ENCODE measurements at regions not wholly inside any gene's neighbourhood (a gene's known extent, or its start where the extent isn't known, plus 50 kb on each side); places are given as distances from the start of the nearest gene placed in this dataset.
"Not testable (repeated sequence)": the region's sequence is repeated elsewhere in the genome, so short reads cannot be mapped to it uniquely, and the experiment has no call there.

GRCh38 chr12:83886479-83886878, 1026.1 kb downstream of the SLC6A15 start:
- no peak for DNase-seq

DNA sequence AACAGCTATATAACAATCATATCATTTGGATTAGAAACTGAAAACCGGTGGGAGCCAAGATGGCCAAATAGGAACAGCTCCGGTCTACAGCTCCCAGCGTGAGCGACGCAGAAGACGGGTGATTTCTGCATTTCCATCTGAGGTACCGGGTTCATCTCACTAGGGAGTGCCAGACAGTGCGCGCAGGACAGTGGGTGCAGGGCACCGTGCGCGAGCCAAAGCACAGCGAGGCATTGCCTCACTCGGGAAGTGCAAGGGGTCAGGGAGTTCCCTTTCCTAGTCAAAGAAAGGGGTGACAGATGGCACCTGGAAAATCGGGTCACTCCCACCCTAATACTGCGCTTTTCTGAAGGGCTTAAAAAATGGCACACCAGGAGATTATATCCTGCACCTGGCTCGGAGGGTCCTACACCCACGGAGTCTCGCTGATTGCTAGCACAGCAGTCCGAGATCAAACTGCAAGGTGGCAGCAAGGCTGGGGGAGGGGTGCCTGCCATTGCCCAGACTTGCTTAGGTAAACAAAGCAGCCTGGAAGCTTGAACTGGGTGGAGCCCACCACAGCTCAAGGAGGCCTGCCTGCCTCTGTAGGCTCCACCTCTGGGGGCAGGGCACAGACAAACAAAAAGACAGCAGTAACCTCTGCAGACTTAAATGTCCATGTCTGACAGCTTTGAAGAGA, 1041.5 kb downstream of the SLC6A15 start:
- not testable (repeated sequence) for DNase-seq

DNA sequence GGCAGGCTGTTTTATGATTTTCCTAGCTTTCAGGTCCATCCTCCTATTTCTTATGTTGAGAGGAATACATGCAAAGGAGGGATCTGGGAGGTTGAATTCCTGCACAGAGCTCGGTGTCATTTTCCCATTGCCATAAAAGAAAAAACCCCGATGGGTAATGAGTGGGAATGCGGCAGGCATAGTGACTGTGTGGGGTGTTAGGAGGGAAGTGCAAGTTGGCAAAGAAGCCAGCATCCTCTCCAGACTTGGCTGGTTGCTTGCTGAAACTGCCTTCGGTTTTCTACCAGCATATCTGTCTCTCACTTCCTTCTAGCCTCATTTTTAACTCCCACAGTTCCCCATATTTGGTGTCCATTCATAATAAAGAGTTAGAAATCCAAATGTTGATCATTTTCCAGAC, 1046.1 kb downstream of the SLC6A15 start:
- no peak for DNase-seq

GRCh38 chr12:83865431-83865830, 1047.2 kb downstream of the SLC6A15 start:
- DNase-seq: no peak

DNA sequence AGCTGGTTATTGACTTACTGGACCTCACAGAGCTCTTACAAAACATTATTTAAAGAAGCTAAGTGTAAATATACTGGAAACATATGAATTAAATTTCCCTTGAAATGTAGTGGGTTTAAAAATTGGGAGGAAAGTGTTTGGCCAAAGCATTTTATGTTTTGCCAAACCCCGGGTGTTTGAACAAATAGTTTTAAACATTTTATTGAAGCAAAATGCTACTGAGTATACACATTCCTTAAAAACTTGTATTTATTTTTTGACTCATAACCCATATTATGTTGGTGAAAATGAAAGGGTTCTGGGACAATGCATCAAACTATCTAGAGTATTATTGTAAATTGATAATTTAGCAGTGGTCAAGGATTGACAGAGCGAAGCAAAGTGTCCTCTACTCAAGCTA, 1048.5 kb downstream of the SLC6A15 start:
- no peak for DNase-seq

DNA sequence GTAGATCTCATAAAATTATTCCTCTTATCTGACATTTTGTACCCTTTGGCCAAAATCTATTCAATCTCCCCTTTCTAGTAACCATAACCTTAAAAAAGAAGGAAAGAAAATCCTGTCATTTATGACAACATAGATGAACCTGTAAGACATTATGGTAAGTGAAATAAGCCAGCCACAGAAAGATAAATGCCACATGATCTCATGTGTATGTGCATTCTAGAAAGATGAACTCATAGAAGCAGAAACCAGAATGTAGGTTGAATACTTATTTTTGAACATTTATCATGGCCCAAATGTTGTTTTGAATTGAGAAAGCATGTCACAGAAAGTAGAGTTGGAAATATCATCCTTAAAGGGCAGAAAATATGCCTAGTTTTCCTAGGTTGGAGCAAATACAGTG, 1053.6 kb downstream of the SLC6A15 start:
- no peak for DNase-seq

GRCh38 chr12:83856803-83857202, 1055.8 kb downstream of the SLC6A15 start:
- DNase-seq: no peak

- DNase-seq: no peak
Observed at GRCh38 chr12:83850531-83850930, 1062.1 kb downstream of the SLC6A15 start.

GRCh38 chr12:83848702-83849101, 1063.9 kb downstream of the SLC6A15 start:
- DNase-seq: no peak

- no peak for DNase-seq
Observed at GRCh38 chr12:83843541-83843940, 1069.1 kb downstream of the SLC6A15 start.

- no peak for DNase-seq
Observed at GRCh38 chr12:83841620-83842019, 1071.0 kb downstream of the SLC6A15 start.

GRCh38 chr12:83827860-83828259, 1084.7 kb downstream of the SLC6A15 start:
- DNase-seq: no peak

- DNase-seq: no peak
Observed at GRCh38 chr12:83827193-83827592, 1085.4 kb downstream of the SLC6A15 start.

GRCh38 chr12:83826112-83826511, 1086.5 kb downstream of the SLC6A15 start:
- DNase-seq: no peak

GRCh38 chr12:83823386-83824045, 1089.1 kb downstream of the SLC6A15 start:
- DNase-seq: no peak

- DNase-seq: no peak
Observed at GRCh38 chr12:83821967-83822366, 1090.6 kb downstream of the SLC6A15 start.

GRCh38 chr12:83818881-83819280, 1093.7 kb downstream of the SLC6A15 start:
- DNase-seq: no peak

GRCh38 chr12:83817730-83818129, 1094.9 kb downstream of the SLC6A15 start:
- no peak for DNase-seq

DNA sequence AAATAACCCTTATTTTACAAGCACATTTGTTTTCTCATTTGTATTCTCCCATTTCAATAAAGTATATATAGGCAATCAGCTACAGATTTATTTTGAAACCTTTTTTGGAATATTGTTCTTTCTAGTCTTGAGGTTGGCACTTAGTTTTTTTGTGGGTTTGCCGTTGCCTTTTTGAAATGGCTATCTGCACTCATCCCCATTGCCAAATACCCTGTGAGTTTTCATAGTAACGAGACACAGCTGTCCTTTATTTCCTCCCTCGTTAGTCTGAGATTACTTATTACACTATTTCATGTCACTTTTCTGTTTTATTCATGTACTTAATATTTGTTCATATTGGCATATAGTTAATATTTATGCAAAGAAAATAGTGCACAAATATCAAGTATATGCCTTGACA, 1104.0 kb downstream of the SLC6A15 start:
- no peak for DNase-seq

DNA sequence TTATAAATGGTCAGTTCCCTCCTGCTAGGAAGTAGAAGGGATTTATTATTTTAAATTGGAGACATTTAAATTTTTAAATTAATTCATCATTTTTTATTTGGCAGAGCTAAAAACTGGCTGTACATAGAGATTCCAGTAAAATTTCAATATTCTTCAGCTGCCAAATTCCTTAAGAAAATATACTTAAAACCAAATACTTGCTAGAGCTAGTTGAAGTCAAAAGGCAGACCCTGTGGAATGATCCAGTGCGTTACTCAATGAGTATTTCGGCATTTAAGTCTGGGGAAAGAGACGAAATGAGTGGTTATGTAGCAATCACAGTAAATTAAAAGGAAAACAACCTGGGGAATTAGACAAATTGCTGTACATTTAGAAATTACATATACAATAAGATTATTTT, 1104.7 kb downstream of the SLC6A15 start:
- DNase-seq: no peak

DNA sequence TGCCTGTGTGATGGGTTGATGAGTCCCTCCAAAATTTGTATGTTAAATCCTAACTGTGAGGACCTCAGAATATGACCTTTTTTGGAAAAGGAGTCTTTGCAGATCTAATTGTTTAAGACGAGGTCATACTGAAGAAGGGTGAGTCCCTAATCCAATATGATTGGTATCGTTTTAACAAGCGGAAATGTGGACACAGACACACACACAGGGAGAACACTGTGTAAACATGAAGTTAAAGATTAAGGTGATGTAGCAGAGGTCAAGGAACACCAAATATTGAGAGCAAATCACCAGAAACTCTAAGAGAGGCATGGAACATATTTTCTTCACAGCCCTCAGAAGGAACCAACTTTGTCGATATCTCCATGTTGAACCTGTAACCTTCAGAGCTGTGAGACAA, 1106.7 kb downstream of the SLC6A15 start:
- DNase-seq: no peak

DNA sequence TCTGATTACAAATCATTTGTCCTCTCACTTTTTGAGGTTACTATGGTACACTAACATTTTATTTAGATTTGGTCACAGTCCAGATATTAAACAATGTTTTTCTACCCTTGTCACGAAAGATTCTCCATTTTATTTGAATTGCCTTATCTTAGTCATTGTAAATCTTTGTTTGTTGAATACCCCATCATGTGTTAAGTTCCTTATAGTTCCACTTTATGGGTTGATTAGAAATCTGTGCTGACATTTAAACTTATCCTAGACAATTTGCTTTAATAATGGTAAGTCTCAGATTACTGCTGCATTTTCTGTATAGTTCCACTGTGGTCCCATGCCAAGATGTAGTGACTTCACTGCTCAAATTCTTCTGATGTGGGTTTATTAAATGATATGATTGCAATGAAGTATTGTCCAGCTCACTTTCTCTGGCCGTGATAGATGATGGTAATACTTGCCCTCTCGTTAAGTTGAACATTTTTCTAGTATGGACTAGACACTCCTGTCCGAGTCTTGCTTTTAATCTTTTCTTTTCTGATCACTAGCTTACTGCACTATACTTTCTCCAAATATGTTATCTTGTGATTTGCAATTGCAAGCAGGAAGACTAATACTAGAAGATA, 1107.3 kb downstream of the SLC6A15 start:
- DNase-seq: no peak

GRCh38 chr12:83801972-83802371, 1110.6 kb downstream of the SLC6A15 start:
- DNase-seq: no peak

DNA sequence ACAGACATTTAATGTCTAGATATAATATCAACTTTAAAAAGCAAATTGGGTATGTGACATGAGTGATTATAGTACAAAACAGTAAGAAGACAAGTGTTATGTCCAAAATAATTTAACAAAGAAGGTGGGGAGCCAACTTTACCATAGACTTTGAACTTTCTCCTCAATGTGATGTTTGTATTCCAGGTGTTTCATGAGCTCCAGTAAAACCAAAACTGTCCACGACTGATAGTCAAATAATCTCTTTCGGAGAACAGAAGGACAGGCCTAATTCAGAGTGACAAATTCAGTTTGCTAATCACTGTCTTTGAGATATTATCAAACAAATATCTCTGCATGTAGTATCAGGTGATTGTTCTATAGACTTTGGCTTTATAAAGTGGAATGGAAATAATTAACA, 1112.6 kb downstream of the SLC6A15 start:
- no peak for DNase-seq
